Astrocyte of the cerebellum (primary cell): ENCODE measurements at regions not wholly inside any gene's neighbourhood (a gene's known extent, or its start where the extent isn't known, plus 50 kb on each side); places are given as distances from the start of the nearest gene placed in this dataset.

Experiments
- DNase-seq: peaks from one replicate; pipeline ENCODE4 v3.0.0-alpha.2; 2011; ENCODE audit warnings: low read depth
- H3K4me3 ChIP-seq: 2 replicates; pipeline ENCODE4 v1.5.1; 2011; ENCODE audit warnings: mild to moderate bottlenecking, low read depth, low read length, moderate library complexity
- in situ Hi-C: cut with HindIII; loops from 2 replicates; pipeline ENCODE4 v1.10.0; 2017; ENCODE audit warnings: low sequenced_read_pairs
- TF ChIP-seq, protein P1 (sequence below): IDR thresholded peaks from 2 replicates; pipeline ENCODE4 v1.5.1; 2012; ENCODE audit warnings: low read length, low read depth, moderate library complexity, mild to moderate bottlenecking; ENCODE audit errors: missing control alignments

DNA sequence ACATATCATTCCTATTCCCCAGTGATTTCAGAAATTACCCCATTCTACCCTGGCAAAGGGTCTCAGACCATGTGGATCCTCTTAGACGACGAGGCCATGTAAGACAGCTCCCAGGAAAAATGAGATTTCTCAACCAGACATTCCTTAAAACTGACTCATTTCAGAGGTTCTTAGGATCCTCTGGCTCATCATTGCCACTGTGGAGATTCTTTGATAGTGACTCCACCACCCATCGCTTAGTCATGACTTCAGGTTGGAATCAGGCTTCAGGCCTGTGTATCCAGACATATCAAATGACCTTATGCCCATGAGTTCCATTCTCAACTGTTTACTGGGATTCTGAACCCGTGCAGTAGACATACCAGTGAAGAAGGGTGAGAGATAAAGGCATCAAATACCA lies 245.6 kb upstream of the TCF4 start:
- peak; percentile 93 for DNase-seq

DNA sequence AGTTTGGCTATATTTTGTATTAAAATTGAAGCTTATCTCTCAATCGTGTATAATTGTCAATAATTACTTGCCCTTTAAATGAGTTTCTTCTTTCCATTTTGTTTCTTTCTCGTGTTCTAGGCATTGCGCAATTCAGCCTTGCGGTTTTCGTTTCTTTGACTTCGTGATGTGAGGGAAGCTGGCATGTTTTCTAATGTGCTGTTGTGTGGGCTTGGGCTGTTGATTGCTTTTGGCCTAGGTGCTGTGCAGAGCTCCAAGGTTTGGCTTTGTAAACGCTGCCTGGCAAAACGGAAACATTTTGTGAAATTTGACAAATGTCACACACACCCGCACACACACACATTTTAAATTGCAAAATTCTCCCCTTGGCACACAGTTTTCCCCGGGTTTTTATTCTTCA lies 242.6 kb upstream of the TCF4 start:
- TF ChIP-seq, protein P1, sequence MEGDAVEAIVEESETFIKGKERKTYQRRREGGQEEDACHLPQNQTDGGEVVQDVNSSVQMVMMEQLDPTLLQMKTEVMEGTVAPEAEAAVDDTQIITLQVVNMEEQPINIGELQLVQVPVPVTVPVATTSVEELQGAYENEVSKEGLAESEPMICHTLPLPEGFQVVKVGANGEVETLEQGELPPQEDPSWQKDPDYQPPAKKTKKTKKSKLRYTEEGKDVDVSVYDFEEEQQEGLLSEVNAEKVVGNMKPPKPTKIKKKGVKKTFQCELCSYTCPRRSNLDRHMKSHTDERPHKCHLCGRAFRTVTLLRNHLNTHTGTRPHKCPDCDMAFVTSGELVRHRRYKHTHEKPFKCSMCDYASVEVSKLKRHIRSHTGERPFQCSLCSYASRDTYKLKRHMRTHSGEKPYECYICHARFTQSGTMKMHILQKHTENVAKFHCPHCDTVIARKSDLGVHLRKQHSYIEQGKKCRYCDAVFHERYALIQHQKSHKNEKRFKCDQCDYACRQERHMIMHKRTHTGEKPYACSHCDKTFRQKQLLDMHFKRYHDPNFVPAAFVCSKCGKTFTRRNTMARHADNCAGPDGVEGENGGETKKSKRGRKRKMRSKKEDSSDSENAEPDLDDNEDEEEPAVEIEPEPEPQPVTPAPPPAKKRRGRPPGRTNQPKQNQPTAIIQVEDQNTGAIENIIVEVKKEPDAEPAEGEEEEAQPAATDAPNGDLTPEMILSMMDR, result no peak
- no peak for DNase-seq
- no peak overlapping the region for H3K4me3 ChIP-seq
- in situ Hi-C loops, result no loop called here

More for the DNA sequence above, 245.6 kb upstream of the TCF4 start:
- H3K4me3 ChIP-seq, result no peak overlapping the region
- in situ Hi-C loops, result no loop called here
- TF ChIP-seq, protein P1, result no peak

DNA sequence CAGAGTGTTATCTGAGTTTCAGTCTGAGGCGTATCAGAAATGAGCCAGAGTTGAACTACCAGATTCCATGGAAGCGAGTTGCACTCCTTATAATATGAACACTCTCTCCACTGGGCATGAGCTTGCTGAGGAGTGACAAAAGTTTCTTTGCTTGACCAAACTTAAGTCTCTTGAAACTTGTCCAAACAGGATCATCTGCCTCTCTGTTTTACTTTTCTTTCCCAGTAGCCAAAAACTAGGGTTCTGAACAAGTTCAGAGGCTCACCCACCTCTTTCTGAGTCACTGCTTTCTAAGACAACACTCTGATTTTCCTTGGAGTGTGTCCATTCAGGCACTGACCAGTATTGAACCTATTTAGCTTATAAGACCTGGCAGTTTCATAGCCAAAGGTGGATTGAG lies 233.2 kb upstream of the TCF4 start:
- TF ChIP-seq, protein P1, result no peak
- H3K4me3 ChIP-seq, result no peak overlapping the region
- in situ Hi-C loops, result no loop called here
- DNase-seq, result no peak

DNA sequence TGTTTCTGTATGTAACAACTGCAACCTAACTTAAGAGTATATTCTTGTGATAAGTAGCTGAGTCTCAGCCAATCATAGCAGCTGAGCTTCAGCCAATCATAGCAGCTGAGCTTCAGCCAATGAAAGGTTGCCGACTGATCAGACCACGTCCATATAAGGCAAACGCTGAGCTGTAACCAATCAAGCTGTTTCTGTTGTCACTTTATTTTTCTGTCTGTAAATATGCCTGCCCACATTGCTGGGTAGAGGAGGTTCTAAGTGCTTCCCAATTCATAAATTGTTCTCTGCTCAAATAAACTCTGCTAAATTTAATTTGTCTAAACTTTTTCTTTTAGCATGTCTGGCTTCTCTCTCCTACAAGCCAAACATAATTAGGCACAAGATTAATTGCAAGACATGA lies 231.5 kb upstream of the TCF4 start:
- in situ Hi-C loops, result no loop called here
- DNase-seq, result no peak
- H3K4me3 ChIP-seq, result no peak overlapping the region
- TF ChIP-seq, protein P1, result no peak

DNA sequence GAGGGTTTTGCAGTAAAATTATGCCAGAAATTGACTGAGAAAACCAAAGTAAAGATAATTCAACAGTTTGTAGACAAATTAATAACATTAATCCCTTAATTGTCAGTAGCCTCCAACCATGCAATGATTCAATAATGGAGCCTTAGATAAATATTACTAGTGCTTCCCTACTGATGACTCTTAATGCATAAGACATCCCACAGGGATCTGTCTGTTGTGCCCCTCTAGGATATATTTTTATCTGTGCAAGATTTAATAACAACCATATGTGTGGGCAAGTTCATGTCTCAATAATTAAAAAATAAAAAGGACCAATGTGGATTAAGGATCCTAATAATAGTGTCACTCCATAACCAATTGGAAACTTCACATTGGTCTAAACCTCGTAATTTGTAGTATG lies 230.3 kb upstream of the TCF4 start:
- H3K4me3 ChIP-seq, result no peak overlapping the region
- in situ Hi-C loops, result no loop called here
- TF ChIP-seq, protein P1, result no peak
- DNase-seq, result no peak

DNA sequence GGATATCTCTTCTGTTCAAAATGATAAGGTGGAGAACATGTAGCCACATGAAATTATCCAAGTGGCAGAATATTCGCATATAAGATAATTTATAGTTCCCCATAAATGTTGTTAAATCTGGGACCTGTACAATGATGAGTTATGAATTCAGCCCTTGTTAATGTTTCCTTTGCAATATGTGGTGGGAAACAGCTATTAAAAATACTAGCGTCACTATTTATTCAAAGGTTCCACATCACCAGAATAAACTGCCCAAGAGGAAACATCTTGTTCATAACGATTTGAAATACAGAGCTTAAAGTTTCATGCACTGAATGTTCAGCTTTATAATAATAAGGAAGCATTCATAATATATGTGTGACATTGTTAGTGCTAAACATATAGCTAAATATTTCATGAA lies 223.9 kb upstream of the TCF4 start:
- TF ChIP-seq, protein P1, result no peak
- DNase-seq, result no peak
- in situ Hi-C loops, result no loop called here
- no peak overlapping the region for H3K4me3 ChIP-seq

DNA sequence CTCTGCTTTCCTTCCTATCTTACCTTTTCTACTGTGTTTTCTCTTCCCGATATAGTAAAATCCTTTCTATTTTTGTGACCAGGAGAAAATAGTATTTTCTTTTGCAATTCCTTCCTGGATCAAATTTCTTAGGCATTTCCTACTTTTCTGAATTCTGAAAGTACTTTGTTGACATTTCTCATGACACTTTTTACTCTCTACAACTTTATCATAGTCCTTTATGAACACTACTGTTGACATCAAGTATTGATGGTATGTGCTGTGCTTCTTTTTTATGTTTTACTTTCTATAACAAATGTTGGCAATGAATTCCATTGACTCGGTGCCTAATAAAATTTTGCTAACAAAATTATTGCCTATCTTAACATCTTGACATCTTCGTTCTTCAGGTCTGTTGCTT lies 217.7 kb upstream of the TCF4 start:
- in situ Hi-C loops, result no loop called here
- no peak for DNase-seq
- TF ChIP-seq, protein P1, result no peak
- no peak overlapping the region for H3K4me3 ChIP-seq
